ENCODE measurements at regions not wholly inside any gene's neighbourhood (a gene's known extent, or its start where the extent isn't known, plus 50 kb on each side); places are given as distances from the start of the nearest gene placed in this dataset.

GRCh38 chr11:106280036-106280435 is 202.6 kb downstream of the AASDHPPT start:
- TF ChIP-seq SP1 (CRISPR knock-in tag; IDR thresholded peaks at IDR 0.05) (no peak), ZNF274 (IDR thresholded peaks at IDR 0.05; ENCODE audit: borderline replicate concordance, low read depth, low read length) (no peak), TCF7L2 (IDR thresholded peaks at IDR 0.05; ENCODE audit: low read depth, low read length) (no peak), ZNF384 (IDR thresholded peaks at IDR 0.05; ENCODE audit: low read depth, low read length) (no peak), EZH2 (IDR thresholded peaks at IDR 0.05; ENCODE audit: borderline replicate concordance, low read depth, low read length) (no peak), RCOR1 (IDR thresholded peaks at IDR 0.05; ENCODE audit: borderline replicate concordance in 1 of 2, low read depth in 2 of 2, low read length in 2 of 2) (no peak), JUND (IDR thresholded peaks at IDR 0.05; ENCODE audit: borderline replicate concordance, low read depth, low read length) (no peak), JUND (tag; IDR thresholded peaks at IDR 0.05; ENCODE audit: borderline replicate concordance, low read depth, low read length) (no peak), CEBPB (tag; IDR thresholded peaks at IDR 0.05) (no peak), KHSRP (IDR thresholded peaks at IDR 0.05) (no peak), CTCF (IDR thresholded peaks at IDR 0.05 in 2 of 3, conservative IDR thresholded peaks at IDR 0.05 in 1 of 3; ENCODE audit: insufficient read depth in 2 of 3, low read depth in 1 of 3, low read length in 3 of 3) (no peak)

All from K562 (cell line).